ENCODE measurements at regions not wholly inside any gene's neighbourhood (a gene's known extent, or its start where the extent isn't known, plus 50 kb on each side); places are given as distances from the start of the nearest gene placed in this dataset.

DNA sequence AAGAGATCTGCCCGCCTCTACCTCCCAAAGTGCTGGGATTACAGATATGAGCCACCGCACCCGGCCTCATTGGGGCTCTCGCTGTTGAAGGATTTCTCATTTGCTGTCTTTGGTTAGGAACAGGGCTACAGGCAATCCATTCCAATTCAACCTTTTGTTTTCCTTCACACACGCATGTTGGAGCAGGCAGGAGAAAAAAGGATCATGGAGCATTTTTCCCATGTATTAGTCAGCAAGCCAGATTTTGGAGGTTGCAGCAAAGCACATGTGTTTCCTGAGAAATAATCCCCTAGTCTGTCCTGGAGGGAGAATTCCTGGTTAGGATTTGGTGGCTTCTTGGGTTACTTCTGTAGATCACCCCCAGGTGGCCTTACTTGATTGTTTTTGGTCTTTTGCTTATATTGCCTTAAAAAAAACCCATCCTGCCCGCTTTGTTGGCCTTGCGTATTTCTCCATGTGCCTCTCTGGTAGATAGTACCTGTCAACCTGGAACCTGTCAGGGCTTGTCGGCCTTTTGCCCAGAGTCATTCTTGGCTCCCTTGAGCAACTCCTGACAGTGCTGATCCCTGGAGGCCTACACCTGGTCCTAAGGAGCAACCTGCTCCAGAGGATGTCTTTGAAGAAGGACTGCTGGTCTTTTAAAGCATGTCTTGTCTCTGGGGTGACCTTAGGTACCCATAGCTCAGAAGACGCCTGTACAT, 82.4 kb upstream of the CLCN4 start:
- intact Hi-C loops (cut with DNase I) = no loop called here
- no peak for DNase-seq

GRCh38 chrX:10076765-10077164, 80.0 kb upstream of the CLCN4 start:
- no peak for DNase-seq

DNA sequence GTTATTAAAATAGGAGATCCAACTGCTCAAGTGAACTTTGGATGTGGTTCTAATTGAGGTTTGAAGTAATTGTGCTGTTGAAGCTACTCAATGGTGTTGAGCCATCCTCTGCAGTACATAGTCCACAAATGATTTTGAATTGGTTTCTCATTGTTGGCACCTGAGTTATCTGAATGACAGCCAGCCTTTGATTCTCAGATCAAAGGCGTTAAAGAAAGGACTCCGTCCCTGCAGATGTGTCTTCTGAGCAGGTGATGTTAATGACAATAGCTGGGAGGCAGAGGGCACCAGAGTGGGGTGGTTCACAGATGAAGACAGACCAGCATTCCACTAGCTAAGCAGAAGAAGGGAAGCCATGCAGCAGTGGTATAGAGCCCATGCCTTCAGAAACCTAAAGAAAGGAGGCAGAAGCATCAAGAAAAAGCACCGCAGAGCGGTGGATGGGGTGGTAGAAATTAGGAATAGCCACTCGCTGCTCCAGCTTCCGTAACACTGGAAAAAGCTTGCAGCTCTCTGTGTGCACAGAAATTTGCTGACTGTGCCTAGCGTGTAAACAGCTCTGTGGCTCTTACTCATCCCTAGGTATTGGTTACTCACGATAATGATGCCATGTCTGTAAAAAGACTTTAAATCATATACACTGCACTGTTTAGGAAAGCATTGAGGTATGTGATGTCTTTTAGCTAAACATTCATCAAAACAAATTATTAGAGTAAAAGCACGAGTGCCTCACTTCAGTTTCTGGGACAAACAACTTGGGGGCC, 79.2 kb upstream of the CLCN4 start:
- no peak for DNase-seq
- intact Hi-C loops (cut with DNase I) = no loop called here

More at GRCh38 chrX:10076765-10077164, 80.0 kb upstream of the CLCN4 start:
- intact Hi-C loops (cut with DNase I) = no loop called here

DNA sequence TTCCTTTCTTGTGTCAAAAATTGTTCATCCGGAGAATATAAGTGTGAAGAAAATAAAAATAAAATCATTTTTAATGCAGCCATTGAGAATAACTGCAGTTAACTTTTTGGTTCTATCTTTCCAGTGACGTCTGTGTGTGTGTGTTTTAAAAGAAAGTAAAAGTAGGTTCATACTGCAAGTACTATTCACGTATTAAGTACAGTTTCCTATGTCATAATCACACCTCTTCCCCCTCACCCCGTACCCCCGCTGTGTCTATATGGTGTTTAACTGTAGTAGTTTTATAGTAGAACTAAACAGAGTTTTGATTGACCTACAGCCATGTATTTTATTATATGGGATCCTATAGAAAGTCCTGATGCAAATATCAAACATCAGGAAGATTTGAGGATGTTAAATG, 78.5 kb upstream of the CLCN4 start:
- intact Hi-C loops (cut with DNase I) = no loop called here
- DNase-seq = no peak

DNA sequence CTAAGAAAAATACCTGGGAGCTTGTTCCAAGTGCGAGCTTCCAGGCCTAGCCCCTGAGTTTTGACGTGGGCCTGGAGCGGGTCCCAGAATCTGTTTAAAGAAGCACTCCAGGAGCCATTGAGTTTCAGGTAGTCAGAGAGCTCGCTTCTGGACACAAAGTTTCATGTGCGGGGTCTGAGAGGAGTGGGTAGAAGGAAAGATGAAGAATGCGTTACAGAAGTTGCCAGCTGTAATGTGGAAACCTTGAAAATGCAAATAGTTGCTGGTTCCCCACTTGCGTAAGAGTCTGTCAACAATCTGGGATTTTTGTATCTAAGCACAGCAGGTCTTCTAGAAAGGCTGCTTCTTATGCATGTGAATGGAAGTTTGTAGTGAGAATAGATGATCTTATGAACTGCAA, 77.5 kb upstream of the CLCN4 start:
- intact Hi-C loops (cut with DNase I) = no loop called here
- no peak for DNase-seq

GRCh38 chrX:10083809-10084208, 73.0 kb upstream of the CLCN4 start:
- intact Hi-C loops (cut with DNase I) = no loop called here
- no peak for DNase-seq

- DNase-seq = no peak
- intact Hi-C loops (cut with DNase I) = no loop called here
Measured at GRCh38 chrX:10085223-10085622, 71.6 kb upstream of the CLCN4 start.

DNA sequence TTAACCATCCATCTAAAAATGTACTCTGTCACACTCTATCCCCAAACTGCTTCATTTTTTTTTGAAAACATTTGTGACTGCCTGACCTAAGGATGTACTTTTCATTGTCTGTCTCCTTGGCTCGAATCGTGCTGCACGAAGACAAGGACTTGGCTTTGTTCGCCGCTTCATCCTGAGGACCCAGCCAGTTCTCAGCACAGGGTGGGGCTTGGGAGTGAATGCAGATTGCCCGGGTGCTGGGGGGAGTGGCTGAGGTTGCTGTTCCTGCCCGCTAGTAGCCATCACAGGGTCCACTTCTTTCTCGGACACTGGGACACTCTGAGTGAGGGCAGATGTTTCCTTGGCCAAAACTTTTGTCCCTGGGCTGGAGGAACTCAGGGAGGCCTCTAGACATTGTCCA, 70.1 kb upstream of the CLCN4 start:
- DNase-seq = peak in 3 of 42 donors; percentile 20 to 49 (median 27)
- intact Hi-C loops (cut with DNase I) = no loop called here

- DNase-seq = no peak
- intact Hi-C loops (cut with DNase I) = no loop called here
Measured at GRCh38 chrX:10087391-10087790, 69.4 kb upstream of the CLCN4 start.

DNA sequence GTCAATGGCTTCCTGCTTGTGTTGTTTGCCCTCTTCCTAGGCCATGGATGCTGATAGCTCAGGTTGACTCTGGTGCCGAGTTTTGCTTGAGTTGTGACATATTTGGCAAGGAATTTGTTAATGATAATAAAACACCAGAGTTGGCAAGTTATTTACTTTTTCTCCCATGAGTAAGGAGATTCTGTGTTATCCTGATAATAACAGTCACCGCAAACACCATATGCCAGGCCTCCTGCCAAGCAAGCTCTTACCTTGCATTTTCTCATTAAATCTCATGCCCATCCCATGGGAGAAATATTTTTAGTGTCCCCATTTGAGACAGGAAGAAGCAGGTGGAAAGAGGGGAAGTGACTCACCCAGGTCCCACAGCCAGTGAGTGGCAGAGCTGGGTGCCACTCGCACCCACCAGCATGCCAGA, 67.4 kb upstream of the CLCN4 start:
- no peak for DNase-seq
- intact Hi-C loops (cut with DNase I) = no loop called here

- intact Hi-C loops (cut with DNase I) = no loop called here
- DNase-seq = no peak
Measured at GRCh38 chrX:10090319-10090718, 66.5 kb upstream of the CLCN4 start.

- intact Hi-C loops (cut with DNase I) = no loop called here
- no peak for DNase-seq
Measured at GRCh38 chrX:10095246-10095645, 61.5 kb upstream of the CLCN4 start.

DNA sequence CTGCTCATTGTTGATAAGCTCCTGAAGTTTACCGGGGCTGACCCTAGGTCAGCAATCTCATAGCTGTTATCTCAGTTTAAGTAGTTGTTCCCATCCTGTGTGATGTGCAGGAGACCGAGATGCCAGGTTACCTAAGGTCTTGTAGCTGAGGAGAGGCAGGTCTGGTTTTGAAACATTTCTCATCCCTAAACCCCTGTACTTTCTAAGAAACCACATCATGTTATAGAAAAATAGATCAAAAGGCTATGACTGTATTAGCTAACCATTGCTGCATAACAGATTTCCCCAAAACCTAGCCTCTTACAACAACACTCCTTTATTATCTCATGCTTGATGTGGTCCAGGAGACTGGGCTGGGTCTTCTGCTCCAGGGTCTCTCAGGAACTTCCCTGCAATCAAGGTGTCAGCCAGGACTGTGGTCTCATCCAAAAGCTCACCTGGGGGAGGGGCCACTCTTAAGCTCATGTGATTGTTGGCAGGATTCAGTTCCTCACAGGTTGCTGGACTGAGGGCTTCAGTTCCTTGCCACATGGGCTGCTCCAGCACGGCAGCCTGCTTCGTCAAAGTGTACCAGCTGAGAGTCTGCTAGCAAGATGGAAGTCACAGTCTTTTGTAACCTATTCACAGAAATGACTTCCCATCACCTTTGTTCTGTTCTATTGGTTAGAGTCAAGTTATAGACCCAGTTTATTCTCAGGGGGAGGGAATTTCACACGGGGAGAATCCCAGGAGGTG, 60.9 kb upstream of the CLCN4 start:
- intact Hi-C loops (cut with DNase I) = no loop called here
- DNase-seq = no peak

GRCh38 chrX:10098270-10098713, 58.5 kb upstream of the CLCN4 start:
- DNase-seq = no peak
- intact Hi-C loops (cut with DNase I) = no loop called here

- intact Hi-C loops (cut with DNase I) = no loop called here
- peak in 1 of 42 donors; percentile 48 for DNase-seq
Measured at GRCh38 chrX:10099411-10099810, 57.4 kb upstream of the CLCN4 start.

GRCh38 chrX:10101269-10101668, 55.5 kb upstream of the CLCN4 start:
- DNase-seq = no peak

DNA sequence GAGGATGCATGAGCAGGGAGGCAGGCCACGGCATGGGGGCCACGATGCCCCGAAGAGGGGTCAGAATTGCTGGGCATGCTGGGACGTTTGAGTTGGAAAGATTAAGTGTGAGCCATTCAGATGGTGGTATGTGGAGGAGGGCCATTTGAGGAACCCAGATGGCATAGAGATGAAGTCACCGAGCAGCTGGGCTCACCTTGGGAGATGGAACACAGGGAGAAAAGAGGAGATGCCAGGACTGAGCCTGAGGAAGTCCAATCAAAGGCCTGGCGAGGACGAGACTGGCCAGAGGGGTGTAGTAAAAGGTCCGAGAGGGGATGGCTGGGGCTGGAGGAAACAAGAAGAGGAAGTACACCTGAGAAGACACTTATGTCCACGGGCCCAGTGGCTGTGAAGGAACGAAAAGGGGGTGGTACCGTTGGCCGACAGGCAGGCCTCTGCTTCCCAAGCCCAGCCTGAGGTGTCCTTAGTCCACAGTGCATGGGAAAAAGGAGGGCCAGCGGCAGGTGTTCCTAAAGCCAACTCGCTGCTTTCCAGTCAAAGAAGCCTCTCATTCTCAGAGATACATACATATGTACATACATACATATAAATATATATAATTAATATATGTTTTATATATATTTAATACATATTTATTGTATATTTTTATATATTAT, 54.6 kb upstream of the CLCN4 start:
- intact Hi-C loops (cut with DNase I) = no loop called here
- DNase-seq = no peak

More at GRCh38 chrX:10101269-10101668, 55.5 kb upstream of the CLCN4 start:
- intact Hi-C loops (cut with DNase I) = no loop called here

DNA sequence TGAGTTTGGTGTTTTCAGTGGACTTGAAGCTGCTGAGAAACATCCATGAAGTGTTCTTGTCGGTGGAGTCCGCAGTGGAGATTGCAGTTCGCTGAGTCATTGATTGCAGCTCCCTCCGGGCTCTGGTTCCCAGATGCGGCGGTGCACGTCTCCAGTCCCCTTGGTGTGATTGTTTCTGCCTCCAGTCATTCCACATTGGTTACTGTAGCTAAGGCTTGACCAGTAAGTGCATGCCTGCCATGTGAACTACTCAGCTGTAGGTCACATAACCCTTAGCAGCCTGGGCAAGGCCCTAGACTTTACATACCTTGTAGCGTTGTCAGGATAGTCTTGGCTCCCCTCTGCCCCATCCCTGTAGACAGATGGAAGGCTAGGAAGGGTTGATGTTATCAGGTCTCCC, 53.8 kb upstream of the CLCN4 start:
- DNase-seq = no peak

GRCh38 chrX:10104958-10105658, 51.7 kb upstream of the CLCN4 start:
- no peak for DNase-seq
- intact Hi-C loops (cut with DNase I) = no loop called here

More for the DNA sequence above, 53.8 kb upstream of the CLCN4 start:
- intact Hi-C loops (cut with DNase I) = no loop called here
